K562 (cell line): ENCODE measurements at regions not wholly inside any gene's neighbourhood (a gene's known extent, or its start where the extent isn't known, plus 50 kb on each side); places are given as distances from the start of the nearest gene placed in this dataset.

Experiments used
- MEF2A ChIP-seq: IDR thresholded peaks from 2 replicates; pipeline ENCODE4 v1.6.1; 2011; ENCODE audit warnings: low read depth, mild to moderate bottlenecking, low read length, moderate library complexity; ENCODE audit not compliant: control insufficient read depth
- NFRKB ChIP-seq: fragments of 450-650 bp; IDR thresholded peaks from 2 replicates; pipeline ENCODE4 v1.6.1; 2016; ENCODE audit warnings: low read depth
- TGIF2 ChIP-seq: sonication (generic); formaldehyde crosslinking; IDR thresholded peaks from 2 replicates; pipeline ENCODE4 v1.8.1; 2022; ENCODE audit warnings: mild to moderate bottlenecking, missing genetic modification reagents, moderate library complexity

DNA sequence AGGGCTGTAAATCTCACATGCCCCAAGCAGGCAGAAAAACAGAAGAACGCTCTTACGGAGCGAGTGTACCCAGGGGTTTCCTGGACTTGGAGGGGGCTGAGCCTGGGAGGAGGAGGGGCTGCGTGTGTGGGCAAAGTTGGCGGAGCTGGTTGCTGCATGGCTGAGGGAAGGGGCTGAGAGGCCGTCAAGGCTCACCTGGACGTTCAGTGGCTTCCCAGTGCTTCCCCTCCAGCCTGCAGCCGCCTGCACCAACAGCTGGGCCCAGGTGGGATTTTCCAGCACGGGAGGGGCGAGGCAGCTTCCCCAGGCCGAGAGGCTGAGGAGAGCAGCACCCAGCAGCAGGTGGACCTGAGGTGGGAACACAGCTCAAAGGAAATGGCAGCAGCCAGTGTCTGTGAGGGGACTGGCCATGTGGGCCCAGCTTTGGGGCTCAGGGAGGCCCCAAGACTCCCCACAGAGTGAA is 70.6 kb upstream of the CTDP1 start:
- TF ChIP-seq MEF2A (no peak), NFRKB (no peak), TGIF2 (no peak)
